ENCODE measurements at regions not wholly inside any gene's neighbourhood (a gene's known extent, or its start where the extent isn't known, plus 50 kb on each side); places are given as distances from the start of the nearest gene placed in this dataset.

DNA sequence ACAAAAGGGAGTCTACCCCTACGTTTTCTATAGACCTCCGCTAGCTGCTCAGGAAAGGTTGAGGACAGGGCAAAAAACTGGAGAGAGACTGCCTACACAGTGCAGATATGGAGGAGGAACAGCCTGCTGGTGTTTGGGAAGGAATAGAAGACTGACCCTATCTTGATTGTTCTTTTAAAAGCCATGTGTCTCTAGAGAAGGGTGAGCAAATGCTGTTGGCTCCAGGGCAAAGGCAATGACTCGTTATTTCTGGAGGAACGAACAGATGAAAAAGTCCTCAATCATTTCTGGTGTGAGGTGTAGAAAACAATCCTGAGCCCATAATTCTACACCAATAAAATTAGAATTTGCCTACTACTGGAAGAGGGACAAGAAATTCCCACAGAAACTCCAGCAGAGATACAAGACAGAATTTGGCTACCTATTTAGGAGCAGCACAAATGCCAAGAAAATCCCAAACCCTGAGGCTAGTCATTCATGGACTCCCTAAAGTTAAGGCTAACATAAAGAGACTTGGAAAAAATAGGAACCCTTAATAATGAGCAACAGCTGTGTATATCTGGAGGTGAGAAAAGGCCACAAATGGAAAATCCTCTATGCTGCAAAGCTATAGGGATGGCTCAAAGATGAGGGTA lies 1206.3 kb upstream of the CNTN5 start:
- TF ChIP-seq MAX (IDR thresholded peaks at IDR 0.05) (no peak), POLR2AphosphoS2 (conservative IDR thresholded peaks at IDR 0.05; ENCODE audit: low read length) (no peak), EHF (CRISPR knock-in tag; IDR thresholded peaks at IDR 0.05) (no peak), PHF8 (IDR thresholded peaks at IDR 0.05; ENCODE audit: borderline replicate concordance, low read depth) (no peak), CHD4 (IDR thresholded peaks at IDR 0.05; ENCODE audit: borderline replicate concordance) (no peak), NPAS2 (CRISPR knock-in tag; IDR thresholded peaks at IDR 0.05; ENCODE audit: borderline replicate concordance) (no peak), ESRRA (IDR thresholded peaks at IDR 0.05; ENCODE audit: borderline replicate concordance, low read length) (no peak), TP53 (CRISPR knock-in tag; IDR thresholded peaks at IDR 0.05) (no peak), MAFK (IDR thresholded peaks at IDR 0.05; ENCODE audit: partially characterized antibody) (no peak)
- TF ChIP-seq, protein P1, sequence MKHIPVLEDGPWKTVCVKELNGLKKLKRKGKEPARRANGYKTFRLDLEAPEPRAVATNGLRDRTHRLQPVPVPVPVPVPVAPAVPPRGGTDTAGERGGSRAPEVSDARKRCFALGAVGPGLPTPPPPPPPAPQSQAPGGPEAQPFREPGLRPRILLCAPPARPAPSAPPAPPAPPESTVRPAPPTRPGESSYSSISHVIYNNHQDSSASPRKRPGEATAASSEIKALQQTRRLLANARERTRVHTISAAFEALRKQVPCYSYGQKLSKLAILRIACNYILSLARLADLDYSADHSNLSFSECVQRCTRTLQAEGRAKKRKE (CRISPR knock-in tag; IDR thresholded peaks at IDR 0.05; ENCODE audit: low read depth): no peak
- H3K4me1 ChIP-seq: no peaks in the 10 kb centered on the region
- ATAC-seq (no peak), FAIRE-seq (no peak), DNase-seq (ENCODE audit: low read depth in 1 of 2, low spot score in 1 of 2) (no peak)
- no peak overlapping the region for H3K4me3 ChIP-seq
- no peak overlapping the region for H3K27ac ChIP-seq
- no peak overlapping the region for H3K4me2 ChIP-seq
- POLR2A ChIA-PET: no interaction called here
- H3K9me3 ChIP-seq: no peaks in the 10 kb centered on the region
- WGBS (ENCODE audit: missing lambda C conversion rate): 15% methylated on average over 4 of the region's 4 CpGs
- CTCF ChIA-PET: no interaction called here

DNA sequence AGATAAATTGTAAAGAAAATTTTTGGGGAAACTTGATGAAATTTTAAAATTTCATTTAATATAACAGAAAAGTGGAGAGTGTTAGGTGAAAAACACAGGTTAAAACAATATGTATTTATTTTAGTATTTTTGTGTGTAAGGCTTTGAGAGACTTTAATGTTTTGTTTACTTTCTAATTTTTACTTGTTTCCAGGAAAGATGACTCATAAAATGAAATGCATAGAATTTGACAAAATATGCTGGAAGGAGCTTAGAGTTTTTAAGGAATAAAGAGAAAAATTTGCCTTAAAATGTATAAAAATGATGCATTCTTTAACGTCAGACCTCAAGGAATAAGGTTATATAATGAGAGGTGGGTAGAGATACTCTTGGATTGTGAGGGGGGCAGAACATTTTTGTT lies 1205.1 kb upstream of the CNTN5 start:
- FAIRE-seq (no peak), ATAC-seq (no peak), DNase-seq (ENCODE audit: low read depth in 1 of 2, low spot score in 1 of 2) (no peak)
- H3K4me1 ChIP-seq: no peaks in the 10 kb centered on the region
- no peak overlapping the region for H3K4me3 ChIP-seq
- H3K27ac ChIP-seq: no peak overlapping the region
- TF ChIP-seq CTCF (IDR thresholded peaks at IDR 0.05): no peak
- TF ChIP-seq ESRRA (IDR thresholded peaks at IDR 0.05; ENCODE audit: borderline replicate concordance, low read length): no peak
- TF ChIP-seq HOXB13 (CRISPR knock-in tag; IDR thresholded peaks at IDR 0.05; ENCODE audit: low read depth): no peak
- TF ChIP-seq RARB (CRISPR knock-in tag; IDR thresholded peaks at IDR 0.05): no peak
- TF ChIP-seq, protein P2, sequence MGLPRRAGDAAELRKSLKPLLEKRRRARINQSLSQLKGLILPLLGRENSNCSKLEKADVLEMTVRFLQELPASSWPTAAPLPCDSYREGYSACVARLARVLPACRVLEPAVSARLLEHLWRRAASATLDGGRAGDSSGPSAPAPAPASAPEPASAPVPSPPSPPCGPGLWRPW (IDR thresholded peaks at IDR 0.05): no peak
- no peak for TF ChIP-seq KDM5A (IDR thresholded peaks at IDR 0.05)
- TF ChIP-seq EHF (CRISPR knock-in tag; IDR thresholded peaks at IDR 0.05): no peak
- TF ChIP-seq, protein P3, sequence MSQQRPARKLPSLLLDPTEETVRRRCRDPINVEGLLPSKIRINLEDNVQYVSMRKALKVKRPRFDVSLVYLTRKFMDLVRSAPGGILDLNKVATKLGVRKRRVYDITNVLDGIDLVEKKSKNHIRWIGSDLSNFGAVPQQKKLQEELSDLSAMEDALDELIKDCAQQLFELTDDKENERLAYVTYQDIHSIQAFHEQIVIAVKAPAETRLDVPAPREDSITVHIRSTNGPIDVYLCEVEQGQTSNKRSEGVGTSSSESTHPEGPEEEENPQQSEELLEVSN (IDR thresholded peaks at IDR 0.05; ENCODE audit: borderline replicate concordance, low read depth): no peak
- TF ChIP-seq NR3C1 (IDR thresholded peaks at IDR 0.05): no peak
- no peak for TF ChIP-seq HDAC2 (IDR thresholded peaks at IDR 0.05)
- TF ChIP-seq HEYL (CRISPR knock-in tag; IDR thresholded peaks at IDR 0.05): no peak
- TF ChIP-seq, protein P4, sequence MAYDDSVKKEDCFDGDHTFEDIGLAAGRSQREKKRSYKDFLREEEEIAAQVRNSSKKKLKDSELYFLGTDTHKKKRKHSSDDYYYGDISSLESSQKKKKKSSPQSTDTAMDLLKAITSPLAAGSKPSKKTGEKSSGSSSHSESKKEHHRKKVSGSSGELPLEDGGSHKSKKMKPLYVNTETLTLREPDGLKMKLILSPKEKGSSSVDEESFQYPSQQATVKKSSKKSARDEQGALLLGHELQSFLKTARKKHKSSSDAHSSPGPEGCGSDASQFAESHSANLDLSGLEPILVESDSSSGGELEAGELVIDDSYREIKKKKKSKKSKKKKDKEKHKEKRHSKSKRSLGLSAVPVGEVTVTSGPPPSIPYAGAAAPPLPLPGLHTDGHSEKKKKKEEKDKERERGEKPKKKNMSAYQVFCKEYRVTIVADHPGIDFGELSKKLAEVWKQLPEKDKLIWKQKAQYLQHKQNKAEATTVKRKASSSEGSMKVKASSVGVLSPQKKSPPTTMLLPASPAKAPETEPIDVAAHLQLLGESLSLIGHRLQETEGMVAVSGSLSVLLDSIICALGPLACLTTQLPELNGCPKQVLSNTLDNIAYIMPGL (CRISPR knock-in tag; IDR thresholded peaks at IDR 0.05; ENCODE audit: borderline replicate concordance): no peak
- no peak for TF ChIP-seq HOXB5 (CRISPR knock-in tag; IDR thresholded peaks at IDR 0.05)
- no peak for TF ChIP-seq RFX5 (IDR thresholded peaks at IDR 0.05)
- H3K9me3 ChIP-seq: no peaks in the 10 kb centered on the region
- 0% methylated on average over 1 of the region's 1 CpG for WGBS (ENCODE audit: missing lambda C conversion rate)
- no peak overlapping the region for H3K4me2 ChIP-seq
- ChIA-PET CTCF (no interaction called here), POLR2A (no interaction called here)

Measured in A549 (cell line).